Endothelial cell of umbilical vein (primary cell): ENCODE measurements at regions not wholly inside any gene's neighbourhood (a gene's known extent, or its start where the extent isn't known, plus 50 kb on each side); places are given as distances from the start of the nearest gene placed in this dataset.

ENCODE experiments used
- MYC ChIP-seq: IDR thresholded peaks from one replicate; pipeline ENCODE4 v1.6.1; 2011; ENCODE audit warnings: mild to moderate bottlenecking, low read depth, low read length
- POLR2A ChIP-seq: IDR thresholded peaks from 2 replicates; pipeline ENCODE4 v1.6.1; 2012; ENCODE audit warnings: low read depth, mild to moderate bottlenecking, control low read depth, low read length
- POLR2AphosphoS5 ChIP-seq: IDR thresholded peaks from 2 replicates; pipeline ENCODE4 v1.6.1; 2012; ENCODE audit warnings: low read depth, mild to moderate bottlenecking, control low read depth, low read length, moderate library complexity; ENCODE audit not compliant: insufficient read depth
- TF ChIP-seq, protein P1 (sequence below), 2 donors: IDR thresholded peaks; 1 replicate in 1 of 2; 2 replicates in 1 of 2; pipeline ENCODE4 v1.5.1; 2011; ENCODE audit warnings: low read length in 2 of 2, mild to moderate bottlenecking in 2 of 2, moderate library complexity in 2 of 2, control low read depth in 1 of 2, inconsistent platforms in 1 of 2, low read depth in 1 of 2; ENCODE audit not compliant: insufficient read depth in 1 of 2; ENCODE audit errors: extremely low read depth in 1 of 2

GRCh38 chr13:68185444-68186141, 955.5 kb upstream of the PCDH9 start:
- TF ChIP-seq, protein P1, sequence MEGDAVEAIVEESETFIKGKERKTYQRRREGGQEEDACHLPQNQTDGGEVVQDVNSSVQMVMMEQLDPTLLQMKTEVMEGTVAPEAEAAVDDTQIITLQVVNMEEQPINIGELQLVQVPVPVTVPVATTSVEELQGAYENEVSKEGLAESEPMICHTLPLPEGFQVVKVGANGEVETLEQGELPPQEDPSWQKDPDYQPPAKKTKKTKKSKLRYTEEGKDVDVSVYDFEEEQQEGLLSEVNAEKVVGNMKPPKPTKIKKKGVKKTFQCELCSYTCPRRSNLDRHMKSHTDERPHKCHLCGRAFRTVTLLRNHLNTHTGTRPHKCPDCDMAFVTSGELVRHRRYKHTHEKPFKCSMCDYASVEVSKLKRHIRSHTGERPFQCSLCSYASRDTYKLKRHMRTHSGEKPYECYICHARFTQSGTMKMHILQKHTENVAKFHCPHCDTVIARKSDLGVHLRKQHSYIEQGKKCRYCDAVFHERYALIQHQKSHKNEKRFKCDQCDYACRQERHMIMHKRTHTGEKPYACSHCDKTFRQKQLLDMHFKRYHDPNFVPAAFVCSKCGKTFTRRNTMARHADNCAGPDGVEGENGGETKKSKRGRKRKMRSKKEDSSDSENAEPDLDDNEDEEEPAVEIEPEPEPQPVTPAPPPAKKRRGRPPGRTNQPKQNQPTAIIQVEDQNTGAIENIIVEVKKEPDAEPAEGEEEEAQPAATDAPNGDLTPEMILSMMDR (IDR thresholded peaks at IDR 0.05; ENCODE audit: extremely low read depth in 1 of 2, insufficient read depth in 1 of 2, low read depth in 1 of 2, low read length in 2 of 2) = no peak
- TF ChIP-seq POLR2A = no peak
- no peak for TF ChIP-seq POLR2AphosphoS5
- no peak for TF ChIP-seq MYC
